Upper lobe of left lung (tissue), 4 donors: ENCODE measurements at regions not wholly inside any gene's neighbourhood (a gene's known extent, or its start where the extent isn't known, plus 50 kb on each side); places are given as distances from the start of the nearest gene placed in this dataset.

Experiments
- CTCF ChIP-seq, 6 experiments: fragments of 450-650 bp in 4 of 6; fragments of 200-600 bp in 2 of 6; sonication (generic) in 2 of 6; IDR thresholded peaks; one replicate each; pipeline ENCODE4 v1.5.1; 2016 to 2019; ENCODE audit warnings: antibody characterized with exemption in 6 of 6
- EP300 ChIP-seq, 4 donors: sonication (generic); formaldehyde crosslinking; IDR thresholded peaks; one replicate each; pipeline ENCODE4 v1.5.1; 2017; ENCODE audit warnings: antibody characterized with exemption in 4 of 4, control low read depth in 2 of 4
- POLR2AphosphoS5 ChIP-seq, 2 donors: sonication (generic); formaldehyde crosslinking; IDR thresholded peaks; one replicate each; pipeline ENCODE4 v1.5.1; 2017; ENCODE audit warnings: antibody characterized with exemption in 2 of 2

- TF ChIP-seq CTCF (IDR thresholded peaks at IDR 0.05) (no peak), EP300 (IDR thresholded peaks at IDR 0.05) (no peak), POLR2AphosphoS5 (IDR thresholded peaks at IDR 0.05) (no peak)
These were observed 204.8 kb downstream of the SPATA31A6 start for GRCh38 chr9:42388146-42388690.
